ENCODE measurements at regions not wholly inside any gene's neighbourhood (a gene's known extent, or its start where the extent isn't known, plus 50 kb on each side); places are given as distances from the start of the nearest gene placed in this dataset.
"Not testable (repeated sequence)": the region's sequence is repeated elsewhere in the genome, so short reads cannot be mapped to it uniquely, and the experiment has no call there.

DNA sequence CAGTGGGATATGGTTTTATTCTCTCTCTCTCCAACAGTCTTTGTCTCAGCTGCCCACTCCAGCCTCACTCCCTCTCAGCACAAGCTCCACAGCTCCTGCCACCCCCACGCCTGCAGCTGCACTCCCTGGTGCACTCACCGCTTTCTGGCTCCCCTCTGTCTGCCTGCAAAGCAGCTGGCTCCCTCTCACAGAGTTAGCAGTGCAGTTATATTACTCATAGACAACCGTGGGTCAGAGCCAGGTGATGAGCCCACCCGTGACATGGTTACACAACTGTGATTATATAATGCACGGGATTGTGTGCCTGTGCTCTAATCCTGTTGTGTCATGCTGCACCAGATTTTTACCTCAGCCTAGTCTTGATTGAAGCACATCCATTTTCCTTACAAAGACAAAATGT is 276.9 kb upstream of the CHAC2 start:
- DNase-seq: no peak

DNA sequence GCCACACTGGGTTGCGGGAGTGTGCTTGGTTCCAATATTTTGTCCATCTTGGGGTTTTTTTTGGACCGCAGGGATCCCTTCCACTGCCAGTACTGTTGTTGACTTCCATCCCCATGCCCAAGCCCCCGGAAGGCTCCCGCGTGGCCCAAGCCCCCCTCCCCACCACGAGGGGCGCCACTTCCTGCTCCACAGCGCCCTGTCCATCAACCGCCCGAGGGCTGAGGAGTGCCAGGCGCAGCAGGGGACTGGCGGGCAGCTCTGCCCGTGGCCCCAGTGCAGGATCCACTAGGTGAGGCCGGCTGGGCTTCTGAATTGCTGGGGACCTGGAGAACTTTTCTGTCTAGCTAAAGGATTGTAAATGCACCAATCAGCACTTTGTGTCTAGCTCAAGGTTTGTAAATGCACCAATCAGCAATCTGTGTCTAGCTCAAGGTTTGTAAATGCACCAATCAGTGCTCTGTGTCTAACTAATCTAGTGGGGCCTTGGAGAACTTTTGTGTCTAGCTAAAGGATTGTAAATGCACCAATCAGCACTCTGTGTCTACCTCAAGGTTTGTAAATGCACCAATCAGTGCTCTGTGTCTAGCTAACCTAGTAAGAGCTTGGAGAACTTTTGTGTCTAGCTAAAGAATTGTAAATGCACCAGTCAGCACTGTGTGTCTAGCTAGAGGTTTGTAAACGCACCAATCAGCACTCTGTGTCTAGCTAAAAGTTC is 281.3 kb upstream of the CHAC2 start:
- not testable (repeated sequence) for DNase-seq

DNA sequence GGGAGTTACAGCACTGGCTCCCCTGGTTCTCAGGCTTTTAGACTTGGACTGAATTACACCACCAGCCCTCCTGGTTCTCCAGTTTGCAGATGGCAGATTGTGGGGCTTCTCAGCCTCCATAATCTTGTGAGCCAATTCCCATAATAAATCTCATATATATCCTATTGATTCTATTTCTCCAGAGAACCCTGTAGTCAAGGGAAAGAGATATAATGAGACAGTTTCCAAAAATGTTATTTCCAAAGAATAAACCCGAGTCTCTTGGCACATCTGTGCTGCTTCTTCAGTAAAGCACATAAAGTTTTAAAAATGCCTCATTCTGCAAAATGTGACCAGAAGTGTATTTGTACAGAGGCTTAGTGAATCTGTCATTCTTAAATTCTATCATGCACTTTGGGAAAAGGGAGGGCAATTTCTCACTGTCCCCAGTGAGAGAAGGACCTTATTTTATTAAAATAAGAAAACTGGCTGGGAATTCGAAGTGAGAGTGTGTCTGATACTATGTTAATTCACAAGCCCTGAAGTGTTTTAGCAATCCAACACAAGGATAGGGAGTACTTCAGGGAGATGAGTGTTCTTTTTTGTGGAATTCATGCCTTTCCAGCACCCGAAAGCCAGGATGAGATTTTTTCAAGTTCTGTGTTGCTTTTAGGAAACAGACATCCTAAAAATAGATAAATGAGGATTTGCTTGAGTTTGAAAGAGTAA is 282.4 kb upstream of the CHAC2 start:
- no peak for DNase-seq

DNA sequence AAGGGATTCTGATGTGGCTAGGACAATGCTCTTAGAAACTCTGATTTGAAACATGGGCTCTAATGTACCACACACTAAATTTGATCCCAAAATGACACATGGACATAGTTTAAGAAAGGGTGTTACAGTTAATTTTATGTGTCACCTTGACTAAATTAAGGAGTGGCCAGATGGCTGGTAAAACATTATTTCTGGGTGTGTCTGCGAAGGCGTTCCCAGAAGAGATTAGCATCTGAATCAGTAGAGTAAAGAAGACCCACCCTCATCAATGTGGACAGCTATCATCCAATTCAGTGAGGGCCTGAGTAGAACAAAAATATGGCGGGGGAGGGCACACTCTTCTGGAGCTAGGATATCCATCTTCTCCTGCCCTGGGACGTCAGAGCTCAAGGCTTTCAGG is 283.1 kb upstream of the CHAC2 start:
- no peak for DNase-seq

DNA sequence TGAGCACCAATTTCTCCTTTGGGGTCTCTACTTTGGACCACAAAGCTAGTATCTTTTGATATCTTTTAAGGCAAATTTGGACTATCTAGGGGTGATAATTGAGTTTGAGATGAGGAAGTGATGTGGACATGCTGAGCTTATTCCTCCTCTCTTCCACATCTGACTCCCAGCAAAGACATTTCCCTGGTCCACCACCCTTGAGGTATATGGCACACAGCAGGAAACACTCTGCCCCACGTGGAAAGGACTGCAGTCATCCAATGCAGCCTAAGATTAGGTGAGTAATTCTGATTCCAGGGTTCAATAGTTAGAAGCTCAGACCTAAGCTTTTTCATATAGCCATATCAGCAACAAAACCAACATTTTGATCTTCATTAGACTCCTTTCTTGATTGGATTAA is 290.1 kb upstream of the CHAC2 start:
- no peak for DNase-seq

DNA sequence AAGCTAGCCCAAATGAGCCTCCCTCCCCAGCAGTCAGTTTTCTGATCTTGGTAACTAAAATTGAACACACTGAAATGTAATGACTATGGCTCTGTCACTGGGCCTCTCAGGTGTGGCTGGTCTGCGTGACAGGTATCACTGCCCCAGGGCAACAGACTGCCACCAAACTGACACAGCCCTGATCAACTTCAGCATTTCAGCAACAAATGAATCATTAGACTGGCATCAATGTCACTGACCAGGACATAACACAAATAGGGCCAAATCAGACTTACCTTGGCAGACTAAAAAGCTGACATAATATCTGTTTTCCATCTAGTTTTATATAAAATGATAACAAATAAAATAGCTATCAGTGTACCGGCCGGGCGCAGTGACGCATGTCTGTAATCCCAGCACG is 290.8 kb upstream of the CHAC2 start:
- no peak for DNase-seq

DNA sequence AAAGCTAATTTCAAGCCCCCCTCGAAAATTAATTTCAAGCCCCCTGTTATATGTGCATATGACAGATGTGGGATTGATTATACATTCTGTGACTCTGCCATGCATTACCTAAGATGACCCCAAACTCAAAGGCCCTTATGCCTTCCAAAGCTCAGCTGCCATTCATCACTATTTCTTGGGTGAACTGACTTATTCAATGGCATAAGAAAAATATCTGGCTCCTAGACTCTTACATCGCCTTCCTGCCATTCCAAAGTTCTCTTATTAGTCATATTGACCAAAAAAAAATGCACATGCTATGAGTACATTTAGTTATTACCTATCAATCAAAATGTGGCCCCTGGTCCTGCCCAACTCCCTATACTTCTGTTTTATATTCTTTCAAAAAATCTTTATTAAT is 291.8 kb upstream of the CHAC2 start:
- DNase-seq: no peak

DNA sequence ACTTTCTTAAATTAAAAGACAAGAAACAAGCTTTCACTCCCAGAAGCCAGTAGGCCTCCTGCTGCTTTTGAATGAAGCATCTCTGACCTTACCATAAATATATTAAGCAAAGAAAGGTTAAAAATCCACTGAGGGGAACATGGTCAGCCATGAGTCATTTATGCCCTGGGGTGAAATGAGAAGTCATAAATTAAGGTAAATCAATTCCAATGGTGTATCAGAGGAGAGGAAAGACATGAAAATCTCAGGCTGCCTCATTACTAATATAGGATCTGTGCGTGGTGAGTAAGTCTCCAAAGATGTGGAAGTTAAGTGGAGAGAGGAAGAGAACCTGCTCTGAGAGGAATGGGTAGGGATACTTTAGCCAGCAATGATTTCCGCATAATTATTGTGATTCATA is 292.3 kb upstream of the CHAC2 start:
- DNase-seq: no peak

DNA sequence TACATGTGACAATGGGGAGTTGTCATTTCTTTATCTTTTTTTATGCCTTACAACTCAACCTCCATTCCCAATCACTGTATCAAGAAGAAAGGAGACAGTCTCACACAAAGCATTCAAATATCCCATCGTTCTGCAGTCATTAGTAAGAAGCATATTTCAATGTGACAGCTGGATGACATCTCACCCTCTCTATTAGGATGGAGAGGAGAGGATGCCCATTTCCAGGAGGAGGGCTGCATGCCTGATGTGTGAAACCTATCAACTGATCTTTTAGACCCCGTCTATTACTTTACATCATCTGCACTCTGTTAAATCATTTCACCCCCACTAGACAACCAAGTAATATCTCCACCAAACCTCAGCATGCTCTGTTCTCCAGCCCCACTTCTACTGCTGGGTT is 292.7 kb upstream of the CHAC2 start:
- no peak for DNase-seq

DNA sequence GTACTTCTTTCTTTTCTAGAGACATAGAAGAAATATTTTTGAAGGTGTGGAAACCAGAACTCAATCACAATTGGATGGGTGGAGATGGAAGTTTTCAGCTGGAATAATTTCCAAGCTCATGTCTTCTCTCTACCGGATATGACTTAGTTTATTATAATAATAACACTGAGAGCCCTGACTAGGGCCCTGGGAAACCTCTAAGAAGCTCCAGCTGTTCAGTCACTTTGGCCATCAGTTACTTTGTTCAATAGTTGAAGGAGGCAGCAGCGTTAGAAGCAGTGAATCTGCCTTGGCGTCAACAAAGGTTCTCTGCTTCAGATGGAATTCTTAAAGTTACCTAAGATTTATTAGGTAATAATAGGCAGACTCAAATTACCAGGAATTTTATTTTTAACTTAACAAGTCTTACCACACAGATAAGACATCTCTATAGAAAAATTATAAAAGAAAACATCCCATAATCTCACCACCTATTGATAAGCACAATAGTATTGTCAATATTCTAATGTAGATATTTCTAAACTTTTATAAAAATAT is 293.8 kb upstream of the CHAC2 start:
- no peak for DNase-seq

DNA sequence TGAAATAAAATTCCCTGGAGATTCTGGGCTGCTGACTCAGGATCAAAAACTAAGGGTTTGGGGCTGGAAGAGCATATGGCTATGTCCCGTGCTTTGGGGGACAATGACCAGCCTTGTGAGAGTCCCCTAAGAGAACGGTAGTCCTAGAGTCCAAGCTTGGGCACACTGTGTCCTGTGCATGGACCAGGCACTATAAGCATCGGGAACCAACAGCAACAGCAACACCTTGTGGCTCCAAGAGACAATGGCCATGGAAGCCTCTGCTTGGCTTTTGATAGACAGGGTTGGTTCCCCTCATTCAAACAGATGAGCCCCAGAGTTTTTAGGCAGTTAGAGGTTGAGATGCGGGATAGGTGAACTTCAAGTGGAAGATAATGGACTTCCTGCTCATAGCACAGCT is 294.4 kb upstream of the CHAC2 start:
- DNase-seq: no peak

DNA sequence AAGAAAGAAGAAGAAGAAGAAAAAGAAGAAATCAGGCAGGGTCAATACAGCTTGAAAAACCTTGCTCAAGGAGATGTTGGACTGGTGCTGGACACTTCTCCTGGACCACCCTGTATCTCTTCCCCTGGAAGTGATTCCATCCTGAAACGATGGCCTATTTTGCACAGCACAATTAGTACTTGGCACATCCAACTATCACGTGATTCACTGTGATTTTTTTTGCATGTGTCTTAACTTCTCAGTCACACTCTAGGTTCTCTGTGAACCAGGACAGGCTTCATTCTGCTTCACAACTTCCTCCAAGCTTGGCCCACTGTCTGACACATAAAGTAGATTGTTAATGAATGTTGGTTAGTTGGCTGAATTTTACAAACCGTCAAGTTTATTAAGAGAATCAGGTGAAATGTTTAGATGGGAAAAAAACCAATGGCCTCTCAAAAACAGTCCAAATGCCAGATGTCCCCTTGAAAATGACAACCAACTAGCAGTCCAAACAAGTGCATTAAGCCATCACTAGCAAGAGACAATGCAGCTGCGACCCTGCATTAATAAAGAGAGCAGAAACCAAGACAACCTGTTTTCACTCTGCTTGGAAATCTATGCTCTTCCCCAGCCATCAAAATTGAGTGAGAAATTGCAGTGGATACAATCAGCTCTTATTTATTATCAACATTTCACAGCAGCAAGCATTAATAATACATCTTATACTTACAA is 300.0 kb upstream of the CHAC2 start:
- DNase-seq: no peak

DNA sequence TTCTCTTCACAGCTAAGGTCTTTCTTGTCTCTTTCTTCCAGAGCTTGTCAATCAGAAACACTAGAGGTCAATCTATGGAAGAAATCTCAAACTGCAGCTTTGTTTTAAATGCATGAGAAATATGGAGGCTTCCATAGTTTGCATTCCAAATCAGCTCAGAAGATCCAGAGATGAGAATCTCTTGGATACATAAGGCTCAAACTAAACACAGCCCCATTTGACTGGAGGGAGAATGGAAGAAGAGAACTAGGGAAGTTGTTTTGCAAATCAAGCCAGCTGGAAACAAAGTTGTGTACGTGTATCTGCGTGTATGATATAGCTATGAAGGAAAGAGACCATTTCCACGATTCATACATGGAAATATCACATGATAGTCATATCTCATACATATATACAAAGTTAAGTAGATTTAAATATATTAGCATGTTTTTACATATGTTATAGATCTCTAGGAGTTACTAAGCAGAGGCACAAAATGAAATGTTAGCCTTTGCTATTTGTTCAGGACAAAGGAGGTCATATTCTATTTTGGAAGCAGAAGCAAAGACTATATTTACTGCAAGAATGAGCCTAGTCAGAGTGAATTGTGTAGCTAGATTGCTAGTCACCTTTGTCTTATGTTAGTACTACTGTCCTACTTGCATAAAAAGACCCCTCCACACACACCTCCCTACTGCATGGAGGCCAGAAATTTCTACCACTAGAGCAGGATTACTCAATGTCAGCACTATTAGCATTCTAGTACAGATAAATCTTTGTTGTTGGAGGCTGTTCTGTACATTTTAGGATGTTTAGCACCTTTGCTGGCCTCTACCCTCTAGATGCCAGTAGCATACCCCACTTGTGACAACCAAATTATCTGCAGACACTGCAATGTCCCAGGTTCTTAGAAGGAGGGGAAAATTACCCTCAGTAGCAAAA is 303.5 kb upstream of the CHAC2 start:
- DNase-seq: no peak

DNA sequence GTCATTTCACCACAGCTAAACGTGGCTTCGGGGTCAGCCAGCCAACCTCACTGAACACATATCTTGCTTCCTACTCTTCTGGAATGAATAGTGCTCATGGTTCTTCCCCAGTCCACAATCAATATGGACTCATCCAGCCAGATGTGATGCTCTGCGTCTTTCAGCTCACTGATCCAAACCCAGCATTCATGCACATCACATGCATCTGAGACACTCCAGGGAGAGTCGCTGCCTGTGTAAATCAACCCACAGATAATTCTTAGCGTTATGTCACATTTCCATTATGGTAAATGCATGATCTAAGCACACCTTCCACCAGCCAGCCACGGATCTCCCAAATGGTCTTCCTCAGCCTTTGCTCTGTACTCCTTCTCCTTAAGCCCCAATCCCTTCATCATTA is 306.7 kb upstream of the CHAC2 start:
- DNase-seq: no peak

DNA sequence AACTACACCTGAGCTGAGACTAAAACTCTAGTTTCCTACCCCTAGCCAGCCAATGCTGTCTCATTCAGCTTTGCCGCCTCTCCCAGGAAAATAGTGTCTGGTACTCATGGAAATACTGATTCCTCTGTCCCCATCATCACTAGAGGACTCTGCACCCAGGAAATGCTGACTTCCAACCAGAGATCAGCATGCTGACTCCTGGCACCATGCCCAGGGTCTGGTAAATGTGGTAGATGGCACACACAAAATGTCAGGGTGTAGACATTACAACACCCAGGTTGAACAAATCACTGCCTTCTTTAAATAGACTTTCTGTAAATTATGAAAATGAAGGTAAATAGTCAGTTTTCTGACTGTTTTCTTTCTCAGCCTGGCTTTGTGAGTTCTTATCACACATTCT is 307.3 kb upstream of the CHAC2 start:
- no peak for DNase-seq

DNA sequence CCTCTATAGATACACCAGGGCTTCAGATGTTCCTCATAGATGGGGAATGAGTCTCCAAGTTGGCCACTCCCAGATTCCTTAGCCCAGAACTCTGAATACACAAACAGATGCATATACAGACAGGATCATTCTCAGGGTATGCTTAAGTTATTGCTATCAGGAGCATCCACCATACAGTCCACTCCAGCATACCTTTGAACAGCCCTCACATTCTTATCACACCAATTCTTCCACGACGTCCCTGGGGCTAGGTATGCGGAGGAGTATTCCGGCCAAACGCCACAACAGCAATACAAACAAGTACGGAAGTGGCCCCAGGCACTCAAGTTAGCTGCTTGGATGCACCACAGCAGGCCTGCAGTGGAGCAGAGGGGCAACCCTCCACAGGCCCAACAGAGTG is 312.5 kb upstream of the CHAC2 start:
- no peak for DNase-seq

DNA sequence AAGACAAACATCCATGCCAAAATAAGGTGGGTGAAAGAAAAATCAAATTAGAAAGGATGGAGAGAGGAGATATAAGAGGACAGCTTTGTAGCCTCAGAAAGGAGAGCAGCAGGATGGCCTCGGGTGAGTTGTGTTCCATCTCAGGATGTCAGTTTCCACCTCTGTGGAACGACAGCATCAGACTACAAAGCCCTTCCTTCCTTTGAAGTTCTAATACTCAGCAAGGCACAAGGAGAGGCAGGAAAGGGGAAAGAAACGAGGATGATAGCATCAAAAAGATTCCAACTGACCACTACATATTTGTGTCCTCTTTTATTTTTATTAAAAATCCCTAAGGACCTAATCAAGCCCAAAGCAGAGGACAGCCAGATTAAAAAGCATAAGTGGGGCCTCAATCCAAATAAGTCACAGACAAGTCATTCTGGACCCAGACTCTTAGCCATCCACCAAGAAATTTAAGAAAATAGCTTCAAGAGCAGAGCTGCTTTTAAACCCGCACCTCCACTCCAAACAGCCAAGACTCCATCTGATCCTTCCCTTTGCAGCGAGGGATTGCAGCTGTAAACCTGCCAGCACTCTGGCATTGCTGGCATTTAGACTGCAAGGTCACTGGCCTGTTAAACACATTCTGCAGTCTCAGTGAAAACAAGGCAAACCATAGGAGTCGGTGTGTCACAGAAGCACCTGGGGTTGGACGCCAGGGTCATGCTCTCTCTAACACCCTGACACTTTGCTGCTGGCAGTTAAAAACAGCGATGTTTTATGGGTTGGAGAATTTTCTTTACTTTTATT is 314.5 kb upstream of the CHAC2 start:
- no peak for DNase-seq

DNA sequence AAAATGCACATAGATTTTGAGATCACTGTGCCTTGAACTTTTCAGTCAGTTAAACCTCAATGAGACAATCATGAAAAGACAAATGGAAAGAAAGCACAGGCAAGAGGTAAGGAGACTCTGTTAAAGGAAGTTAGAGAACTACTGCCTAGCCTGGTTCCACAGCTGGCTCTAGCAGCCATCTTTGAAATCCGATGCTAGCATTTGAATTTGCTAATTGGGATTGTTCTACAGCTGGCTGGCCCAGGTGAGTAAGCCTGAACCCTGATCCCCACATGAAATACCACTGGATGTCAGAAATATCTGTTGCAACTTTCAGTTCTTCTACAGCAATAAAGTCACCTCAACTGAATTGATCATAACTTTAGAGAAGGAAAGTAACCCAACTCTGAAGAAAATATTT is 315.2 kb upstream of the CHAC2 start:
- DNase-seq: no peak

DNA sequence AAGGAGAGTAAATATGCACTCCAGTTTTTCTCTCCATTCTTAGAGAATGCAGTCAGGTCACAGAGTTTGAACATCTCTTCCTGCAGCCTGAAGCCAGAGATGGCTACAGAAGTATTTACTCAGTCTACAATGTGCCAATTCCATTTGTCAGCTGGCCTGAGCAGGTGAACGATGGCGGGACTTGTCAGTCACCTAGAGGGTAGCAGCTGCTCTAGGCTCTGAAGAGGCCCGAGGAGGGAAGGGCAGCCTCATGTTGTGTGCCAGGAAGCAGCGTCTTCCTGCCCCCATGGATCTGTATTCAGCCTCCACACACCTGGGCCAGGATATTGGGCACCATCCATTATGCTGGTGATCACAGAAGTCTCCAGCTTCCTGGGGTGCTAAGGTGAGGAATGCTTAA is 316.7 kb upstream of the CHAC2 start:
- no peak for DNase-seq

DNA sequence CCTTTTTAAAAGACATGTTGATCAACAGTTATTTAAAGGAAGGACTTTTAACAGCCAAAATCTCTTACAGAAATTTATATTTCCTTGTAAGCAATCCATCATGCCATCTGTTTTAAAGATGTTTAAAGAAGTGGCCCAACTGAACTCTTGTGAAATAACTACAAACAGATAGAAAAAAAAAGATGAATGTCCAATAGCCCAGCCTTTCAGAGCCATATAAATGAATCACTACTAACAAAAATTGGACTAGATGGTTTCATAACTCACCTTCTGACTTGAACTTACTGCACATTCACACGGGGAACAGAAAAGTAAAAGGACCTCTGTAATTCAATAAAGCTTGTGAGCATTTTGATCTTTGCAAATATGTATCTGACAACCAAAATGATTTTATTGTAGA is 319.0 kb upstream of the CHAC2 start:
- DNase-seq: no peak

DNA sequence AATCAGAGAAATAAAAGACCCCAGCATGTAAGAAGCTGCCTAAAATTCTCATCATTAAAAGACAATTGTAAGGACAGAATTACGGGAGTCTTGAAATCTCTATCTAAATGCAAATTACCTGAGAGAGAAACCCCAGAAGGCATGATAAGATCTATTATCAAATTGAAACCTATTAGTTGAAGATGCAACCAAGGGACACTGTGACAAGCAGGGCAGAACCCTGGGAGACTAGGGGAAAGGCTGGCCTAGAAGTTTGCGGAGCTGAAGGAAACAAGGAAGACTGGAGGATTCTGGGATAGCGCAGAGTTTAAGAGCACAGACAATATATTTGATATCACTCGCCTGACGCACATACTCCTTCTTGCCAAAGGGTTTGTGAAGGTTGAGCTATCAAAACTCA is 319.5 kb upstream of the CHAC2 start:
- DNase-seq: no peak
